GM12874 (cell line): ENCODE measurements at regions not wholly inside any gene's neighbourhood (a gene's known extent, or its start where the extent isn't known, plus 50 kb on each side); places are given as distances from the start of the nearest gene placed in this dataset.

Experiments used
- TF ChIP-seq, protein P1 (sequence below): IDR thresholded peaks from 2 replicates; pipeline ENCODE4 v1.5.1; 2011; ENCODE audit warnings: low read depth, mild to moderate bottlenecking, control low read depth, low read length, moderate library complexity; ENCODE audit not compliant: insufficient read depth

DNA sequence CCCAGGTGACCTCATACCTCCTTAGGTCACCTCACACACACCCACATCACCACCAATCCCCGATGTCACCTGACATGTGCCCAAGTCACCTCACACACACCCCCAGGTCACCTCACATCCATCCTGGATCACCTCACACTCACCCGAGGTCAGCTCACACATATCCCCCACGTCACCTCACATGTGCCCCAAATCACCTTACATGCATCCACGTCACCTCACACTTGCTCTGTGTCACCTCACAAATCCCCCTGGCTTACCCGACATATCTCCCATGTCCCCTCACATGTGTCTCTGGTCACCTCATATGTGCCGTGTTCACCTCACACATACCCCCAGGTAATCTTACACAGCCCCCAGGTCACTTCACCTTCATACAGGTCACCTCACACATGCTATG lies 864.6 kb downstream of the TMEM121 start:
- TF ChIP-seq, protein P1, sequence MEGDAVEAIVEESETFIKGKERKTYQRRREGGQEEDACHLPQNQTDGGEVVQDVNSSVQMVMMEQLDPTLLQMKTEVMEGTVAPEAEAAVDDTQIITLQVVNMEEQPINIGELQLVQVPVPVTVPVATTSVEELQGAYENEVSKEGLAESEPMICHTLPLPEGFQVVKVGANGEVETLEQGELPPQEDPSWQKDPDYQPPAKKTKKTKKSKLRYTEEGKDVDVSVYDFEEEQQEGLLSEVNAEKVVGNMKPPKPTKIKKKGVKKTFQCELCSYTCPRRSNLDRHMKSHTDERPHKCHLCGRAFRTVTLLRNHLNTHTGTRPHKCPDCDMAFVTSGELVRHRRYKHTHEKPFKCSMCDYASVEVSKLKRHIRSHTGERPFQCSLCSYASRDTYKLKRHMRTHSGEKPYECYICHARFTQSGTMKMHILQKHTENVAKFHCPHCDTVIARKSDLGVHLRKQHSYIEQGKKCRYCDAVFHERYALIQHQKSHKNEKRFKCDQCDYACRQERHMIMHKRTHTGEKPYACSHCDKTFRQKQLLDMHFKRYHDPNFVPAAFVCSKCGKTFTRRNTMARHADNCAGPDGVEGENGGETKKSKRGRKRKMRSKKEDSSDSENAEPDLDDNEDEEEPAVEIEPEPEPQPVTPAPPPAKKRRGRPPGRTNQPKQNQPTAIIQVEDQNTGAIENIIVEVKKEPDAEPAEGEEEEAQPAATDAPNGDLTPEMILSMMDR: no peak

DNA sequence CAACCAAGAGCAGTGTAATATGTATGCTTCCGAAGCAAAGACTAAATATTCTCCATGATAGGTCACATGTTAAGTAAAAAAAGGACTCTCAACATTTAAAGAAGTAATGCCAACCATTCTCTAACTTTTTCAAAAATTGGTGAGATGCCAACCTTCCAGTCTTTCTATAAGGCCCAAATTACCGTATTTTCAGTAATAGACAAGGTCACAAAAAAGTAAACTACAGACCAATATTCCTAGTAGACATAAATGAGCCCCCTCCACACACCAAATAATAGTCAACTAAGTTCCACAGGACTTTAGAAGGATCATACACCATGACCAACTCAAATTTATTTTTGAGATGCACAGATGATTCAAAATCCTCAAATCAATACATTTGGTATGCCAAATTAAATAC lies 867.4 kb downstream of the TMEM121 start:
- TF ChIP-seq, protein P1: no peak

DNA sequence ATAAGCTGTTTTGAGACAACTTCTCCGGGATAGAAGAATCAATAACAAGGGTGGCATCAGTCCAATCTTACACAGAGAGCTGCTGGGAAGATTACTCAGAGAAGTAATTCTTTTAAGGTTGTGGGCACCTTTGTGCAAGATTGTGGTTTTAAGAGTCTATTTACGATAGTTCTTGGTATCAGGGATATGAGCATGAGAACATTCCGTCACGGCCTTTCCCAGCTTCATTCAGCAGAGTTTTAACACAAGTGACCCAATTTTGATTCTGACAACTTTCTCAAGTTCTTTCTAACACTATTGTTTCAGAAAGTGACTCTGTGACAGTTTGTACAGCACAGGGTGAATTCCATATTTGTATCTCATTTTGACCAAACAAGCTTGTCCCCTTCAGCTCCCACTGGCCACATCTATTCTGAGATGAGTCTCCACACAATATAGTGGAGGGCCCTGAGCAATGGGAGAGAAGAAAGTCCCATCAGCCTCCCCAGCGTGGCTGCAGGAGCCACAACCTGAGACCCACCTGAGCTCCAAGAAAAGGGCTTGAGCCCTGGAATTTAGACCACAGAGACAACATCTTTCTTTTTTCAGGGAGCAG lies 869.2 kb downstream of the TMEM121 start:
- TF ChIP-seq, protein P1: no peak

DNA sequence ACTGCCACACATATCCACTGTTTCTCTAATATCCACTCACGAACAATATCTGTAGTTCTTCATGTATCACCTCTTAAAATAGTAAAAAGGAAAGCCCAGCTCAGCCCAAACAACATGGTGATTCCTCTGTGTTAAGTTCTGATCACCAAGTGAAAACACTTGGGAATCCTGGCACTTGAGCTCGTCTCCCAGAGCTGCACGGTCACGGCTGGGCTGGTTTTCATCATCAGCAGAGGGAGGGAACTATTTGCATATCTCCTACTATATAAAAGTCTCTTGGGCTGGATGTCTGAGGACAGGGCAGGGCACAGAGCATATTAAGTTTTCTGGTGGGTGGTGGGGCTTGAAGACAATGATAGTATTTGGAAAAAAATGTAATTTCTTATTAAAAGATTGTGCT lies 870.6 kb downstream of the TMEM121 start:
- TF ChIP-seq, protein P1: no peak

GRCh38 chr14:106410229-106410628 lies 883.8 kb downstream of the TMEM121 start:
- TF ChIP-seq, protein P1: peak; percentile 63

GRCh38 chr14:106414464-106414863 lies 888.1 kb downstream of the TMEM121 start:
- TF ChIP-seq, protein P1: no peak

GRCh38 chr14:106417224-106418049 lies 891.1 kb downstream of the TMEM121 start:
- TF ChIP-seq, protein P1: peak; percentile 100
